Breast epithelium (tissue), 4 donors: ENCODE measurements at regions not wholly inside any gene's neighbourhood (a gene's known extent, or its start where the extent isn't known, plus 50 kb on each side); places are given as distances from the start of the nearest gene placed in this dataset.

ENCODE experiments used
- DNase-seq, 2 donors: peaks; one replicate each; pipeline ENCODE4 v3.0.0-alpha.2; 2019; ENCODE audit warnings: low spot score in 2 of 2
- H3K27ac ChIP-seq, 2 donors: fragments of 200-600 bp; sonication (generic) in 1 of 2; one replicate each; pipeline ENCODE4 v1.5.1; 2016 to 2019; ENCODE audit warnings: mild to moderate bottlenecking in 1 of 2
- H3K27me3 ChIP-seq, 2 donors: fragments of 200-600 bp; sonication (generic) in 1 of 2; one replicate each; pipeline versions ENCODE4 v1.5.1 to v1.6.0; 2017 to 2019; ENCODE audit warnings: control low read depth in 1 of 2, mild to moderate bottlenecking in 1 of 2
- H3K36me3 ChIP-seq: fragments of 200-600 bp; one replicate; pipeline ENCODE4 v1.5.1; 2019
- H3K4me1 ChIP-seq, 2 donors: fragments of 200-600 bp; sonication (generic); one replicate each; pipeline ENCODE4 v1.5.1; 2016 to 2019; ENCODE audit warnings: control low read depth in 1 of 2
- H3K4me3 ChIP-seq, 3 donors: fragments of 200-600 bp; sonication (generic); 1 replicate in 2 of 3; 2 replicates in 1 of 3; pipeline ENCODE4 v1.5.1; 2016 to 2019; ENCODE audit warnings: mild to moderate bottlenecking in 3 of 3, moderate library complexity in 2 of 3
- H3K9me3 ChIP-seq, 2 donors: fragments of 200-600 bp; sonication (generic) in 1 of 2; one replicate each; pipeline ENCODE4 v1.5.1; 2016 to 2019; ENCODE audit warnings: control low read depth in 1 of 2
- CTCF ChIP-seq, 3 donors: fragments of 450-650 bp; IDR thresholded peaks; one replicate each; pipeline ENCODE4 v1.5.1; 2016 to 2017; ENCODE audit warnings: antibody characterized with exemption in 3 of 3, mild to moderate bottlenecking in 3 of 3, moderate library complexity in 3 of 3
- POLR2A ChIP-seq: fragments of 450-650 bp; IDR thresholded peaks from one replicate; pipeline ENCODE4 v1.6.1; 2016; ENCODE audit warnings: antibody characterized with exemption, mild to moderate bottlenecking, moderate library complexity
- POLR2AphosphoS5 ChIP-seq, 3 donors: sonication (generic); formaldehyde crosslinking; IDR thresholded peaks; one replicate each; pipeline ENCODE4 v1.6.1; 2017; ENCODE audit warnings: antibody characterized with exemption in 3 of 3
- intact Hi-C: fragments of 100-400 bp; cut with DNase I; formaldehyde crosslinking; loops from one replicate; pipeline ENCODE4 v1.15.1; 2023; ENCODE audit warnings: low total_unique reads

GRCh38 chr7:67760971-67761370, 764.3 kb downstream of the TYW1 start:
- H3K4me3 ChIP-seq, result no peak overlapping the region
- TF ChIP-seq CTCF (IDR thresholded peaks at IDR 0.05), result no peak
- no peak for TF ChIP-seq POLR2A
- no peak for TF ChIP-seq POLR2AphosphoS5 (IDR thresholded peaks at IDR 0.05)

GRCh38 chr7:67762516-67762915, 765.9 kb downstream of the TYW1 start:
- Histone ChIP-seq H3K27me3 (no peaks in the 10 kb centered on the region), H3K9me3 (peaks cover 0 to 5% of the 10 kb centered on the region in 2 donors), H3K4me3 (no peak overlapping the region), H3K4me1 (no peaks in the 10 kb centered on the region), H3K36me3 (no peaks in the 10 kb centered on the region), H3K27ac (no peak overlapping the region)
- DNase-seq, result no peak
- intact Hi-C loops, result no loop called here
- TF ChIP-seq CTCF (IDR thresholded peaks at IDR 0.05), result no peak
- TF ChIP-seq POLR2AphosphoS5 (IDR thresholded peaks at IDR 0.05), result no peak

More at GRCh38 chr7:67760971-67761370, 764.3 kb downstream of the TYW1 start:
- Histone ChIP-seq H3K4me1 (no peaks in the 10 kb centered on the region), H3K9me3 (no peaks in the 10 kb centered on the region), H3K36me3 (no peaks in the 10 kb centered on the region), H3K27ac (no peak overlapping the region), H3K27me3 (no peaks in the 10 kb centered on the region)
- no peak for DNase-seq
- intact Hi-C loops, result no loop called here

- Histone ChIP-seq H3K27me3 (no peaks in the 10 kb centered on the region), H3K27ac (no peak overlapping the region), H3K36me3 (no peaks in the 10 kb centered on the region), H3K9me3 (peaks cover 0 to 5% of the 10 kb centered on the region in 2 donors), H3K4me3 (no peak overlapping the region), H3K4me1 (no peaks in the 10 kb centered on the region)
- intact Hi-C loops, result no loop called here
- no peak for TF ChIP-seq POLR2A
- TF ChIP-seq CTCF (IDR thresholded peaks at IDR 0.05), result no peak
- no peak for TF ChIP-seq POLR2AphosphoS5 (IDR thresholded peaks at IDR 0.05)
- DNase-seq, result no peak
Observed at GRCh38 chr7:67764289-67764688, 767.7 kb downstream of the TYW1 start.

- Histone ChIP-seq H3K27ac (no peak overlapping the region), H3K27me3 (no peaks in the 10 kb centered on the region), H3K9me3 (peaks cover 0 to 5% of the 10 kb centered on the region in 2 donors), H3K4me3 (no peak overlapping the region), H3K36me3 (no peaks in the 10 kb centered on the region), H3K4me1 (no peaks in the 10 kb centered on the region)
- no peak for DNase-seq
- intact Hi-C loops, result no loop called here
- TF ChIP-seq CTCF (IDR thresholded peaks at IDR 0.05) (no peak), POLR2AphosphoS5 (IDR thresholded peaks at IDR 0.05) (no peak), POLR2A (no peak)
Observed at GRCh38 chr7:67765481-67766175, 769.0 kb downstream of the TYW1 start.

- Histone ChIP-seq H3K9me3 (peaks cover 0 to 5% of the 10 kb centered on the region in 2 donors), H3K27me3 (no peaks in the 10 kb centered on the region), H3K4me1 (no peaks in the 10 kb centered on the region), H3K27ac (no peak overlapping the region), H3K36me3 (no peaks in the 10 kb centered on the region), H3K4me3 (no peak overlapping the region)
- intact Hi-C loops, result no loop called here
- no peak for TF ChIP-seq POLR2A
- no peak for TF ChIP-seq CTCF (IDR thresholded peaks at IDR 0.05)
- no peak for TF ChIP-seq POLR2AphosphoS5 (IDR thresholded peaks at IDR 0.05)
- DNase-seq, result no peak
Observed at GRCh38 chr7:67766906-67767410, 770.3 kb downstream of the TYW1 start.
